Vagina (tissue), 2 donors: ENCODE measurements at regions not wholly inside any gene's neighbourhood (a gene's known extent, or its start where the extent isn't known, plus 50 kb on each side); places are given as distances from the start of the nearest gene placed in this dataset.

ENCODE experiments used
- DNase-seq, 2 donors: peaks; one replicate each; pipeline ENCODE4 v3.0.0-alpha.2; 2017; ENCODE audit errors: extremely low spot score in 2 of 2
- H3K27ac ChIP-seq: fragments of 200-600 bp; sonication (generic); one replicate; pipeline ENCODE4 v1.5.1; 2019
- H3K27me3 ChIP-seq: fragments of 200-600 bp; sonication (generic); one replicate; pipeline ENCODE4 v1.5.1; 2019
- H3K36me3 ChIP-seq, 2 donors: fragments of 200-600 bp; sonication (generic); one replicate each; pipeline ENCODE4 v1.5.1; 2017 to 2019
- H3K4me1 ChIP-seq: fragments of 200-600 bp; sonication (generic); one replicate; pipeline ENCODE4 v1.5.1; 2019
- H3K4me3 ChIP-seq, 2 donors: fragments of 200-600 bp; sonication (generic); 1 replicate in 1 of 2; 2 replicates in 1 of 2; pipeline ENCODE4 v1.5.1; 2016 to 2019
- H3K9me3 ChIP-seq: fragments of 200-600 bp; sonication (generic); one replicate; pipeline ENCODE4 v1.5.1; 2019
- CTCF ChIP-seq, 3 experiments: fragments of 450-650 bp in 2 of 3; fragments of 200-600 bp in 1 of 3; sonication (generic) in 1 of 3; IDR thresholded peaks; one replicate each; pipeline ENCODE4 v1.5.1; 2017 to 2019; ENCODE audit warnings: antibody characterized with exemption in 3 of 3, mild to moderate bottlenecking in 2 of 3, moderate library complexity in 2 of 3
- POLR2A ChIP-seq, 2 donors: fragments of 450-650 bp; IDR thresholded peaks; one replicate each; pipeline ENCODE4 v1.6.1; 2017; ENCODE audit warnings: antibody characterized with exemption in 2 of 2, mild to moderate bottlenecking in 2 of 2, moderate library complexity in 2 of 2
- POLR2AphosphoS5 ChIP-seq, 2 donors: sonication (generic); formaldehyde crosslinking; IDR thresholded peaks; one replicate each; pipeline ENCODE4 v1.9.0; 2017; ENCODE audit warnings: antibody characterized with exemption in 2 of 2, mild to moderate bottlenecking in 2 of 2, low read depth in 1 of 2; ENCODE audit not compliant: insufficient read depth in 1 of 2
- intact Hi-C: fragments of 100-400 bp; cut with DNase I; formaldehyde crosslinking; loops from one replicate; pipeline ENCODE4 v1.15.1; 2023

- Histone ChIP-seq H3K4me3 (no peak overlapping the region), H3K9me3 (no peaks in the 10 kb centered on the region), H3K27me3 (no peaks in the 10 kb centered on the region), H3K27ac (no peak overlapping the region), H3K36me3 (no peaks in the 10 kb centered on the region), H3K4me1 (no peaks in the 10 kb centered on the region)
- DNase-seq, result no peak
- intact Hi-C loops, result no loop called here
- TF ChIP-seq CTCF (IDR thresholded peaks at IDR 0.05) (no peak), POLR2A (IDR thresholded peaks at IDR 0.05) (no peak), POLR2AphosphoS5 (IDR thresholded peaks at IDR 0.05; ENCODE audit: insufficient read depth in 1 of 2, low read depth in 1 of 2) (no peak)
These were observed 83.9 kb upstream of the ARHGAP24 start for GRCh38 chr4:85391071-85391470.

GRCh38 chr4:85391589-85392410 lies 83.2 kb upstream of the ARHGAP24 start:
- Histone ChIP-seq H3K9me3 (no peaks in the 10 kb centered on the region), H3K36me3 (no peaks in the 10 kb centered on the region), H3K27me3 (no peaks in the 10 kb centered on the region), H3K4me1 (no peaks in the 10 kb centered on the region), H3K4me3 (no peak overlapping the region), H3K27ac (no peak overlapping the region)
- intact Hi-C loops, result no loop called here
- TF ChIP-seq POLR2AphosphoS5 (IDR thresholded peaks at IDR 0.05; ENCODE audit: insufficient read depth in 1 of 2, low read depth in 1 of 2) (no peak), CTCF (IDR thresholded peaks at IDR 0.05) (no peak), POLR2A (IDR thresholded peaks at IDR 0.05) (no peak)
- DNase-seq, result no peak

- Histone ChIP-seq H3K4me3 (no peak overlapping the region), H3K36me3 (no peaks in the 10 kb centered on the region), H3K4me1 (no peaks in the 10 kb centered on the region), H3K27ac (no peak overlapping the region), H3K27me3 (no peaks in the 10 kb centered on the region), H3K9me3 (no peaks in the 10 kb centered on the region)
- intact Hi-C loops, result no loop called here
- TF ChIP-seq POLR2AphosphoS5 (IDR thresholded peaks at IDR 0.05; ENCODE audit: insufficient read depth in 1 of 2, low read depth in 1 of 2) (no peak), CTCF (IDR thresholded peaks at IDR 0.05) (no peak), POLR2A (IDR thresholded peaks at IDR 0.05) (no peak)
- no peak for DNase-seq
These were observed 81.7 kb upstream of the ARHGAP24 start for GRCh38 chr4:85393201-85393600.

GRCh38 chr4:85398276-85398675 lies 76.7 kb upstream of the ARHGAP24 start:
- no peaks in the 10 kb centered on the region for H3K9me3 ChIP-seq
- no peak overlapping the region for H3K4me3 ChIP-seq
- no peaks in the 10 kb centered on the region for H3K36me3 ChIP-seq
- no peak overlapping the region for H3K27ac ChIP-seq
- no peaks in the 10 kb centered on the region for H3K4me1 ChIP-seq
- intact Hi-C loops, result no loop called here
- no peak for TF ChIP-seq POLR2AphosphoS5 (IDR thresholded peaks at IDR 0.05; ENCODE audit: insufficient read depth in 1 of 2, low read depth in 1 of 2)
- TF ChIP-seq POLR2A (IDR thresholded peaks at IDR 0.05), result no peak
- no peak for TF ChIP-seq CTCF (IDR thresholded peaks at IDR 0.05)
- DNase-seq, result no peak
- H3K27me3 ChIP-seq, result no peaks in the 10 kb centered on the region

- TF ChIP-seq CTCF (IDR thresholded peaks at IDR 0.05) (no peak), POLR2A (IDR thresholded peaks at IDR 0.05) (no peak), POLR2AphosphoS5 (IDR thresholded peaks at IDR 0.05; ENCODE audit: insufficient read depth in 1 of 2, low read depth in 1 of 2) (no peak)
- Histone ChIP-seq H3K9me3 (no peaks in the 10 kb centered on the region), H3K27ac (no peak overlapping the region), H3K27me3 (no peaks in the 10 kb centered on the region), H3K36me3 (no peaks in the 10 kb centered on the region), H3K4me1 (no peaks in the 10 kb centered on the region), H3K4me3 (no peak overlapping the region)
- intact Hi-C loops, result no loop called here
- DNase-seq, result no peak
These were observed 75.7 kb upstream of the ARHGAP24 start for GRCh38 chr4:85399270-85399669.
